GM18505 (cell line): ENCODE measurements at regions not wholly inside any gene's neighbourhood (a gene's known extent, or its start where the extent isn't known, plus 50 kb on each side); places are given as distances from the start of the nearest gene placed in this dataset.

Experiments
- ATAC-seq: cut with Tn5 transposase; IDR thresholded peaks from one replicate; pipeline ENCODE4 v1.9.1; 2021; ENCODE audit not compliant: unreplicated experiment
- POLR2A ChIP-seq: IDR thresholded peaks from 4 replicates; pipeline ENCODE4 v1.6.1; 2011; ENCODE audit warnings: borderline replicate concordance; ENCODE audit not compliant: insufficient read depth, insufficient read length; ENCODE audit errors: extremely low read depth

DNA sequence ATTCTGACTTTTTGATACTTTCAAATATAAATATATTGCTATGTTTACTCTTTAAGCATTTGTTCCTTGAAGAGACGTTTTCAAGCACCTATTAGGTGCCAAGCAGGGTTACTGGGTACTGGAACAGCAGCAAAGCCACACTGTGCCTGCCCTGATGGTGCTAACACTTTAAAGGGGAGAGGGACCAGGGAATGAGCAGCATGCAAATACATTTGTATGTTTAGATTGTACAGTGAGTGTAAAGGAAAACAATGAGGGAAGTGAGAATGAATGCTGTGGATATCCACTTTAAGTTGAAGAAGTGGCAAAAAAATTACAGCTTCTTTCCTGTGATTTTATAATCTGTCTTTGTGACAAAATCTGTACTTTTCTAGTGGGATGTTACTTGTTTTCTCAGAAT, 400.2 kb upstream of the ATP11B start:
- TF ChIP-seq POLR2A = no peak

DNA sequence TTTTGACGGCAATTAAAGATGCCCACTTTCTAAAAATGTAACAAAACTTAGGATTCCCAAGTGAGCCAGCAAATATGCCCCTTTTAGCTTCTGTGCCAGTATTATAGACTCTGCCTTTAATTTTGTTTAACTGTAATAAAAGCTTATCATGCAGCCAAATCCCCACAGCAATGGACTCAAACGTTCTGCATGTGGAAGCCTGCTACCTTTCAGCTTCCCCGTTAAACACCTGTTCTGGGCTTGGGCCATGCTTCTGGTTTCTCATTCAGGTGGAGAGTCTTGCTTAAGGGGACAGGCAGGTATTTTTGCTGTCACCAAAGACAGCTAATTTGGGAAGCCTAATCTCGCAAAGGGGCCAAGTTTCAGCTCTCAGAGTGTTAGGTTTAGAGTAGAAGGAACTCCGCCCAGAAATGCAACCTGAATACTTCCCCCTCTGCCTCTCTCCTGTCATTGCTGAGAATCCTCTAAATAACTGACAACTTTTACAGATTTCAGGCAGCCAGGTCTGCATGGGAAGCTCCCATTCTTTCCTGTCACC, 399.4 kb upstream of the ATP11B start:
- TF ChIP-seq POLR2A = no peak
- no peak for ATAC-seq

More for the DNA sequence above, 400.2 kb upstream of the ATP11B start:
- ATAC-seq = no peak

DNA sequence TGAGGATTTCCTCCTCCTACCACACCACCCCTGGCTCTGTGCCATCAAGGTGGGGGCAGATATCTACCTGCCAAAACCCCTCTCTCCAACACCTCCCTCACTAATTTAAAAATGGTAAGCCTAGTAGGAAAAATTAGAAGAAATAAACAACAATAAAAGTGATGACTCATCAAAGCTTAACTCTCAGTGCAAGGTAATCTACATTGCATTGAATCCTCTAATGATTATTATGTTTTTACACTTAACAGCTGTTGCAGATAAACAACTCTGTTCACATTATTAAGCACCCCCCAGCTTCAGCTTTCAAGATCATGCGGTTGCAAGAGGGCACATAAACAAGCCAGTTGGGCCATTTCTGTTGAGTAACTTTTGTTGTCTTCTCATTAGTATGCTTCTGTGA, 396.1 kb upstream of the ATP11B start:
- no peak for TF ChIP-seq POLR2A
- no peak for ATAC-seq

DNA sequence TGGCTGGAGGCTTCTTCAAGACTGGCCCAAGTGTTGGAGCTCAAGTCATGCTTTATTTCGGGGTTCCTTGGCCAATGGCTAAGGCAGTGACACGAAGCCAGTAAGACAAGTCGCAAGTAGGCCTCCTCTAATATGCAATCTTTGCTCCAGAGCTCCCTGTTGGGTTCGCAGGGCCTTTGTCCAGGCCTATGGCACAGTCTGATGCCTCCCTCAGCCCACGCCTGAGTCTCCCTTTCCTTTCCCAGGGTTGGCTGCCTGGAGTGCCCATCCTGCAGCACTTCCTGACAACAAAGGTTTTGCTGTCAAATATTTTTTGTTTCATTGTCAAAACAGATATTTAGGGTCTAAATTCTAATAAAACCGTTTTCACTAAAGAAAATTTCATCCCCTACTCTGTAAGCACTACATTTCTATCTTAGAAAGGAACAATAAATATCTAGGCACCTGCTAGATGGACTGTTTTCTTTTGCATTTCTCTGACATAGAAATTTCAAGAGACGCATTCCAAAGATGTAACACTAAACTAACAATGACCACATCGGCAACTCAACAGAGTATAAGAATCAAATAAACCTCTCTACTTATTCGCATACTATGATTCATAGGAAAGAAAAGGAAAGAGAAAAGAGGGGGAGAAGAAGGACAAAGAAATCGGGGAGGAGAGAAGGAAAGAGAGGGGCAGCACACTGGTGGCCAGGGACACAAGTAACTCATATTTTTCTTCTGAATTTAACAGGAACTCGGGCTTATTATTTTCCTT, 393.1 kb upstream of the ATP11B start:
- TF ChIP-seq POLR2A = no peak
- ATAC-seq = no peak

DNA sequence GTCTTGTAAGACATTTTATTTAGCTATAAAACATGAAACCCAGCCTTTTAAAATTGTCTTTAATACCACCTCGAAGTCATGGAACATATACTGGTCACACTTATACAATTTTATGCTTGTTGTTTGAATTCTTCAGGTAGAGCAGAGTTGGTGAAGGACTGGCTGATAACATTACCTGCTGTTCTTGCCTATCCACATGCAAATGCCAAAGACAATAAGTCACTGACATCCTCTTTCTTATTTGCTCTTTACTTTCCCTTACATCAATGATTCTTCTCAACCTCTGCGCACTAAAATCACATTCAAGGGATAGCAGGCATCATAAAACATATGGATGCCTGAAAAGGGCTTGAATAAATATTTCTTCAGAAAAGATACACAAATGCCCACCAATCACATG, 392.5 kb upstream of the ATP11B start:
- no peak for ATAC-seq
- no peak for TF ChIP-seq POLR2A

DNA sequence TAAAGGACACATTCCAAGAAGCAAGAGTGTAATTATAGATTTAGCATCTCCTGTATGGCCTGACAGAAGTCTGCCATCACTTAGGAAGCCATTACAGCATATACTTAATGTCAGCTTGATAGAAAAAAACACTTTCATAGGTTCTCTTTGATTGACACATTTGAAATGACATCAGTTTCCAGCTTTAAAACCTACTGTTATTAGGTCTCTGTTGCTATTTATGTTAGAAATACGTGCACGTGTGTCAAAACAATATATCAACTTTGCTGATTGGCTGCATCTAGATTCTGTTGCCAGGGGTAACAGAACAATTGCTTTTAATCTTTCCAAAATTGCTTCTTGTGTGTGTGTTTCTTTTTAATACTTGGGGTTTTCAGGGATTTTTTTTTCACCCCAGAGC, 389.3 kb upstream of the ATP11B start:
- no peak for ATAC-seq
- no peak for TF ChIP-seq POLR2A

DNA sequence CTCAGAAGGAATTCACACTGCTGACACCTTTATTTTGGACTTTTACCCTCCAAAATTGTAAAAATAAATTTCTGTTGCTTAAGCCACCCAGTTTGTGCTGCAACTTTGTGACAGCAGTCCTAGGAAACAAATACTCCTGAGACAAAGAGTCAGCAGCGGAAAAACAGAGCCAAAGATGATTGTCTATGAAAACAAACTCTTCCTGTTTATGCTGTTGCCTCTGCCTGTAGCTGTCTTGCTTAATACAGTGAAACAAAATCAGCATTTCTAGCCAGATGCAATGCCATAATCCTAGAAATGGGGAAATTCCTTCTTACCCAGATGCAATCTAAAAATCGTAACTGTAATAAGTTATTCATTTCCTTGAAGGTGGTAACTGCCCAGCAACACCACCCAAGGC, 387.5 kb upstream of the ATP11B start:
- TF ChIP-seq POLR2A = no peak
- no peak for ATAC-seq

DNA sequence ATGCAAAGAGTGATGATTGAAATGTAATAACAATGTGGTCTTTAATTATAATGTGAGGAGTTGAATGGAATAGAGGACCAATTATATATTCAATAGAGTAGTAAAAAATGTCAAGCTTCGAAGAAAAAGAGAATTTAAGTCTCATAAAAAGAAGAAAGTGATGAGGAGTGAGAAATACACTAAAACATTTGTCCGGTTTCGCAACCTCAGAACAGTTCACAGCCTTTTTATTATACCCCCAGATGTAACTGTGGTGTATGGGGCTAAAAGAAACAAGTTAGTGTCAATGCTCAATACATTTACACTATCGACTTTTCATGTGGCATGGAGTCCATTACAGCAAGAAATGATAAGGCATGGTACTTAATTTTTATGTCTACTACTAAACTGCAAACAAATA, 386.5 kb upstream of the ATP11B start:
- no peak for ATAC-seq
- no peak for TF ChIP-seq POLR2A

DNA sequence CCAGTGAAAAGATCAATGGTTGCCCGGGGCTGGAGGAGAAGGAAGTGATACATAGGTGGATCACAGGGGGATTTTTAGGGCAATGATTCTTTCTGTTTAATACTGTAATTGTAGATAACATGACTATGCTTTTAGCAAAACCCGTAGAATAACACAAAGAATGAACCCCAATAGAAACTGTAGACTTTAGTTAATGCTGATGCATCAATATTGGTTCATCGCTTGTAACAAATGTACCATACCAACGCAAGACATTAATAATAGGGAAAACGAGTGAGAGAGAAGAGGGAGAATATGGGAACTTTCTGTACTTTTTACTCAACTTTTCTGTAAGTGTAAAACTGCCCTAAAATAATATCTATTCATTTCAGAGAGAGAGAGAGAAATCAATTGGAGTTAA, 383.3 kb upstream of the ATP11B start:
- no peak for ATAC-seq
- TF ChIP-seq POLR2A = no peak

DNA sequence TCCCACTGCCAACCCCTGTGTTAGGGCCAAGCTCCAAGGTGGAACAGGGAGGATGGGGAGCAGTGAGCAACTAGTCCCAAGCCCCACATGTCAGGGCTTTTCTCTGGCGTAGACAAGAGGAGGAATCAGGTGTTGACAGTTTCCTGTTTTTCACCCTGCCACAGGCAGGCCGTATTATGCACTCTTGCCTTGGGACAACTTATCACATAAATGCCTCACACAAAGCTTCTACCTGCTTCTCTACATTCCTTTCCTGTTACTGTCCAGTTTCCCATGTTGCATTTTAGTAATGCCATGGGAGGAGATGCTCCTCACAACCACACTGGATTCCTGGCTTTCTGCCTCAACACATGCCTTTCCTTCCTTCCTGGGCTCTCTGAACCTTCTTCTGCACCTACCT, 381.2 kb upstream of the ATP11B start:
- no peak for TF ChIP-seq POLR2A
- ATAC-seq = no peak

DNA sequence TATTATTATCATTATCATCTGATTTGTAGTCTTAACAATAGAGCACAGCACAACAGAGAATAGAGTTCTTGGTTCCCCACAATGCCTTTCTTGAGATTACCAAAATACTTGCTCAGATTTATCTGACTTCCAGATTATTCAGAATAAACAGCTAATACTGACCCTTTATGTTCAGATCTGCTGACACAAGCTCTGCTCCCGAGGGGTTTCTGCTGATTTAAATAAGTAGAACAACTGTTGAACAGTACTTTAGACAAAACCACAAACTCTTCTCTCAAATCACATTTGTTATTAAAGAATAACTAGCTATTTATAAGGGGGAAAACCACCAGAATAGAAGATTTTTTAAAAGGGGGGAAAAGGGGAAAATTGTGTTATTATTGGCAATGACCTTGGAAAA, 380.2 kb upstream of the ATP11B start:
- ATAC-seq = no peak
- no peak for TF ChIP-seq POLR2A

DNA sequence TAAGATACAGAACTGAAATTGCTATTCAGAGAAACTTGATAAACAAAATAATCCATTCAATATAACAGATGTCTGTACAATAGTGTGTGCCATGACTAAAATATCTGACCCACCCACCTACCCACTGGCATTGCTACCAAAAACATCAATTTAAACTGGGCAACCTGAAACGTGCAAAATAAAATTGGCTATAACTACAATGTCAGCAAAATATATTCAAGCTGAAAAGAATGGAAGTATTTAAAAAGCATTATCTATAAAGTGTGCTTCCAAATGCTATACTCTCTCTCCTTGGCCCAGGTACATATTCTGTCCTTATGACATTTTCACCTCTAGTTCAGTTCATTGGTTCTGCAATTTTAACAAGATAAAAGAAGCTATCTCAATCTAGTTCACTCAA, 379.6 kb upstream of the ATP11B start:
- ATAC-seq = no peak
- TF ChIP-seq POLR2A = no peak

DNA sequence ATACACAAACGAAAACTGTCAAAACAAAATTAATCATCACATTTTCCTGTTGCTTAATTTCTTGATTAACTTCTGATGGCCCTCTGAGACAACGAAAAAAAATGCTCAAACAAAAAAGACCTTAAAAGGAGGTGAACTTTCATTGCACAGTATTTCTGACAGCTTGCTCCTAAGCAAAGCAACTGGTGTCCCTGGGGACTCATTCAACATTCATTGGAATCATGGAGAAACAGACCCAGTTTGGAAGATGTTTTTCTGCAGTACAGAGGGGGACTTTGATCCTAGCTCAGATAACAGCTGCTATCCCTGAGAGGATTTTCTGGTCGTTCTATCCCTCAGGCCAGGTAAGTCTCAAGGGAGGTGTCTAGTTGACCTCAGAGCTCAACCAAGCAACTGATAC, 378.7 kb upstream of the ATP11B start:
- no peak for TF ChIP-seq POLR2A
- no peak for ATAC-seq

DNA sequence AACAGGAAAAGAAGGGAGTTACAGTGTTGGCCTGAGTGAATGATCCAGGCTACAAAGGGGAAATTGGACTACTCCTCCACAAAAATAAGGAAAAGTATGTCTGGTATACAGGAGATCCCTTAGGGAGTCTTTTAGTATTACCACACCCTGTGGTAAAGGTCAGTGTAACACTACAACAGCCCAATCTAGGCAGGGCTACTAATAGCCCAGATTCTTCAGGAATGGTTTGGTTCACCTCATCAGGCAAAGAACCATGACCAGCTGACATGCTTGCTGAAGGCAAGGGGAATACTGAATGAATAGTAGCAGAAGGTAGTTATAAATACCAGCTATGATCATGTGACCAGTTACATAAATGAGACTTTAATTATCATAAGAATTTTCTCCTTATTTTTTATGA, 372.6 kb upstream of the ATP11B start:
- no peak for ATAC-seq

More for the DNA sequence above, 372.6 kb upstream of the ATP11B start:
- no peak for TF ChIP-seq POLR2A
